ENCODE measurements at regions not wholly inside any gene's neighbourhood (a gene's known extent, or its start where the extent isn't known, plus 50 kb on each side); places are given as distances from the start of the nearest gene placed in this dataset.

DNA sequence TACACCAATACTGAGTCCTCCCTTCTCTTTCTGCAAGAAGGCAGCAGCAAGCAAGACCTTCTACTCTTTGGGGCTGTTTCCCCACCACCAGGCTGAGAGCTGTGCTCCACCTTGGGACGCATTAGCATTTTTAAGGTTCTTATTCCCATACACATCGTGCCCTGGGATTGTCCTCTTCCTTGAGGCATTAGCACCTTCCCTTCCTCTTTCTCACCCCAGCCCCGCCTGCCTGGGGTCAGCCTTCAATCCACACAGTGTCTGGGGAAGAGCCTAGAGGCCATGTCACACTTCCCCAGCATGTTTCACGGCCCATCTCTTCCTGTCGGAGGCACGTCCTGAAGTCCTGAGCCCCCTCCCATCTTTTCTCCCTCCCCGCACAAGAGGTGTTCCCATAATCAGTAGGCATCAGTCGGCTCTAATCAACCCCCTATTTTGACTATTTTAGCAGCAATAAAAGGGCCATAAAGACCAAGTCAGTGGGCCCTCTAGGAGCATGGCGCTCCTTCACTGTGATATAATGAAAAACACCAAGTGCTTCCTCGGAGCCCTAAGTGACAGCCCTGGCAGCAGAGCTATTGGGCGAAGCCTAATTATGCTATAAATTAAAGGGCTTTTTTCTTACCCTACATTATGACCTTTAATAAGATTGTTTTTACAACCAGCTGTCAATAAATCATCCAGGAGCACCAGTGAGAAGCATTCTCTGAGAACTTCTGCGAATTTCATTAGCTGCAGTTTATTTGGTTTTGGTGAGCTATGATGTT lies 55.0 kb upstream of the PKDCC start:
- Mint-ChIP-seq H3K36me3 (no peaks in the 10 kb centered on the region), H3K9me3 (peaks cover 3% of the 10 kb centered on the region), H3K27me3 (peaks cover 18% of the 10 kb centered on the region), H3K27ac (no peak overlapping the region), H3K4me1 (no peaks in the 10 kb centered on the region), H3K4me3 (no peak overlapping the region)
- DNase-seq (ENCODE audit: low spot score in 2 of 2) = no peak
- ATAC-seq (ENCODE audit: low read depth) = no peak

GRCh38 chr2:41993435-41993925 lies 54.3 kb upstream of the PKDCC start:
- Mint-ChIP-seq H3K4me1 (no peaks in the 10 kb centered on the region), H3K27me3 (peaks cover 18% of the 10 kb centered on the region), H3K27ac (no peak overlapping the region), H3K36me3 (no peaks in the 10 kb centered on the region), H3K4me3 (no peak overlapping the region), H3K9me3 (peaks cover 3% of the 10 kb centered on the region)
- DNase-seq (ENCODE audit: low spot score in 2 of 2) (no peak), ATAC-seq (ENCODE audit: low read depth) (no peak)

- Mint-ChIP-seq H3K27ac (no peak overlapping the region), H3K27me3 (peaks cover 15% of the 10 kb centered on the region), H3K4me1 (no peaks in the 10 kb centered on the region), H3K36me3 (no peaks in the 10 kb centered on the region), H3K4me3 (no peak overlapping the region), H3K9me3 (peaks cover 3% of the 10 kb centered on the region)
- no peak for ATAC-seq (ENCODE audit: low read depth)
- no peak for DNase-seq (ENCODE audit: low spot score in 2 of 2)
Measured at GRCh38 chr2:41994233-41994637, 53.6 kb upstream of the PKDCC start.

DNA sequence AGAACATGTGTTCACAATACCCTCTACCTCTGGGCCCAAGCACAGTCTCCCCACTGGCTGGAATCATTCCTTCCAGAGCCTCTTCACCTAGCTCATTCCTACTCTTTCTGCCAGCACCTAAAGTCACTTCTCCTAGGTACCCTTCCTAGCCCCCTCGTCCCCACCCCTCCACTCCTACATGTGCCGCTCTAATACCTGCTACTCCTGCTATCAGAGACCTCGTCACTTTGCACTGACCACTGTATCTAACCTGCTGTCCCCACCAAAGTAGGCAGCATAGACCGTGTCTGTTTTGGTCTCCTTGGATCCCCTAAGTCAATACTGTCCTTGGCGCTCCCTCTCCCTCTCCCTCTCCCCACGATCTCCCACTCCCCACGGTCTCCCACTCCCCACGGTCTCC lies 53.2 kb upstream of the PKDCC start:
- H3K9me3 Mint-ChIP-seq = peaks cover 3% of the 10 kb centered on the region
- no peak for ATAC-seq (ENCODE audit: low read depth)

DNA sequence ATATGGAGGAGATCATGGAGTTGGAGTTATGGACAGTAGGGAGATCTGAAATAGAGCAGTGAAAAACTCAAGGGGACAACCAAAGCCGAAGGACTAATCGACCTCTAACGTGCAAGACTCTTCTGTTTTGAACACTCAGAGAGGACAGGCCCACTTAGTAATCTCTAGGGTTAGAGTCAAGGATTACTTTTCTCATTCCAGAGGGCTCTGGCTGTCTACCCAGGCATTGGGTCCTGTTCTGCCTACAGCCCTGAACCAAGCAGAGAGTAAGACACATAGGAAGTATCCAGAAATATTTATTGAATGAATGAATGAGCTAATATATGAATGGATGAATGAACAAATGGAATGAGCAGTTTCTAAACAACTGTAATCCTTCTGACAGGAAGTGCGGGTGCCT lies 50.3 kb upstream of the PKDCC start:
- Mint-ChIP-seq H3K4me1 (no peaks in the 10 kb centered on the region), H3K36me3 (no peaks in the 10 kb centered on the region), H3K4me3 (no peak overlapping the region), H3K27me3 (peaks cover 14% of the 10 kb centered on the region), H3K27ac (no peak overlapping the region), H3K9me3 (peaks cover 3% of the 10 kb centered on the region)
- DNase-seq (ENCODE audit: low spot score in 2 of 2) (no peak), ATAC-seq (ENCODE audit: low read depth) (no peak)

More for the DNA sequence above, 53.2 kb upstream of the PKDCC start:
- peaks cover 13% of the 10 kb centered on the region for H3K27me3 Mint-ChIP-seq
- H3K27ac Mint-ChIP-seq = no peak overlapping the region
- no peak for DNase-seq (ENCODE audit: low spot score in 2 of 2)
- H3K4me1 Mint-ChIP-seq = no peaks in the 10 kb centered on the region
- no peaks in the 10 kb centered on the region for H3K36me3 Mint-ChIP-seq
- no peak overlapping the region for H3K4me3 Mint-ChIP-seq

Data from memory B cell (primary cell).